GM12892 (cell line): ENCODE measurements at regions not wholly inside any gene's neighbourhood (a gene's known extent, or its start where the extent isn't known, plus 50 kb on each side); places are given as distances from the start of the nearest gene placed in this dataset.

Experiments used
- DNase-seq: peaks from one replicate; pipeline ENCODE4 v3.0.0; 2011; ENCODE audit not compliant: insufficient read length
- FAIRE-seq: peaks from 2 replicates; lab custom pipeline; 2011; peaks lifted over from hg19 to GRCh38; lab: Jason Lieb, UNC
- POLR2A ChIP-seq: IDR thresholded peaks from 2 replicates; pipeline ENCODE4 v1.6.1; 2011; ENCODE audit warnings: low read depth, low read length, control low read depth
- POLR2AphosphoS5 ChIP-seq: IDR thresholded peaks from 2 replicates; pipeline ENCODE4 v1.6.1; 2011; ENCODE audit warnings: low read depth, low read length, control low read depth
- TAF1 ChIP-seq: IDR thresholded peaks from 2 replicates; pipeline ENCODE4 v1.6.1; 2011; ENCODE audit warnings: low read depth, mild to moderate bottlenecking, control low read depth, low read length, borderline replicate concordance

- DNase-seq = no peak
- FAIRE-seq = no peak
- no peak for TF ChIP-seq TAF1
These were observed 432.7 kb downstream of the TFAP2A start for GRCh38 chr6:9982215-9982614.

DNA sequence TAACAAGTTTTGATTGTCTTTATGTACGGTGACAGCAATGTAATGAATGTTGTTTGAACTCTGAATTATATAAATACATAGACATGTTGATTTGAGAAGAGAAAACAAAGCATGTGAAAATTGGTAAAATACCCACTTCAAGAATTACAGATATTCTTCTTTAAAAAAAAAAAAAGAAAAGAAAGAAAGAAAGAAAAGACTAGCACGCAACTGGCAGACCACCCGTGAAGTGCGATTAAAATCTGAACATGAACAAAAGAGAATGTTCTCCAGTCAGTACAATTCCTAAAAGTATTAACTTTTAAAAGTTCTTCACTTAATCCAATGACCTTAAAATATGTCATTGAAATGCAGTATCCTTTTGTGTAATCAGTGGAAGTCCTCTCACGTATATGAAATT lies 434.9 kb downstream of the TFAP2A start:
- no peak for TF ChIP-seq POLR2A
- no peak for TF ChIP-seq TAF1
- no peak for TF ChIP-seq POLR2AphosphoS5
- DNase-seq (no peak), FAIRE-seq (no peak)

- FAIRE-seq = no peak
These were observed 436.4 kb downstream of the TFAP2A start for GRCh38 chr6:9978480-9978879.

GRCh38 chr6:9977411-9977810 lies 437.5 kb downstream of the TFAP2A start:
- TF ChIP-seq TAF1 (no peak), POLR2AphosphoS5 (no peak), POLR2A (no peak)
- DNase-seq (no peak), FAIRE-seq (no peak)

More at GRCh38 chr6:9978480-9978879, 436.4 kb downstream of the TFAP2A start:
- DNase-seq = no peak
- TF ChIP-seq POLR2AphosphoS5 (no peak), POLR2A (no peak), TAF1 (no peak)

- no peak for TF ChIP-seq TAF1
- TF ChIP-seq POLR2A = no peak
- TF ChIP-seq POLR2AphosphoS5 = no peak
- DNase-seq = no peak
- no peak for FAIRE-seq
These were observed 453.2 kb downstream of the TFAP2A start for GRCh38 chr6:9961646-9962045.

- TF ChIP-seq POLR2A (no peak), POLR2AphosphoS5 (no peak), TAF1 (no peak)
- DNase-seq (no peak), FAIRE-seq (no peak)
These were observed 457.6 kb downstream of the TFAP2A start for GRCh38 chr6:9957215-9957759.

DNA sequence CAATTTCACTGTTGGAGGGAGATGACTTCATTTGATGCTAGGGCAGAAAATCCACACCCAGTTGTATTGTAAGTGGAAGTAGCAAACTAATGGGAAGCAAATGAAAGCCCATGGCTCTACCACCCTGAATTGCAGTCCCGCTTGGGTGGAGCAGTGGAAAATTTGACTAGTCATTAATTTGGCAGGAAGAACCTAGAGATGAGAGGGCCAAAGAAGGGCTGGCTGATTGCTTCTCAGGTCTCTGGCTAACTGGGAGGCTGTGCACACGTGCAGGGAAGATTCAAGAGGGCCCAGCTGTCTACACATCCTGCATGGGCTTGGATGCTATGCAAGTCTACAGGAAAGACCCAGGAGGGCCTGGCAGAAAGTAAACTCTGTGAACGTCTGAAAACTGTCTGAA lies 466.2 kb downstream of the TFAP2A start:
- no peak for FAIRE-seq
- TF ChIP-seq POLR2AphosphoS5 (no peak), POLR2A (no peak), TAF1 (no peak)
- DNase-seq = no peak

- no peak for FAIRE-seq
- TF ChIP-seq POLR2A = no peak
- no peak for TF ChIP-seq TAF1
- no peak for TF ChIP-seq POLR2AphosphoS5
- no peak for DNase-seq
These were observed 470.9 kb downstream of the TFAP2A start for GRCh38 chr6:9943986-9944385.

GRCh38 chr6:9943026-9943425 lies 471.8 kb downstream of the TFAP2A start:
- no peak for DNase-seq
- no peak for TF ChIP-seq POLR2AphosphoS5
- TF ChIP-seq POLR2A = no peak
- TF ChIP-seq TAF1 = no peak
- no peak for FAIRE-seq

- no peak for FAIRE-seq
- no peak for TF ChIP-seq POLR2AphosphoS5
- TF ChIP-seq TAF1 = no peak
- TF ChIP-seq POLR2A = no peak
These were observed 472.7 kb downstream of the TFAP2A start for GRCh38 chr6:9942131-9942530.

DNA sequence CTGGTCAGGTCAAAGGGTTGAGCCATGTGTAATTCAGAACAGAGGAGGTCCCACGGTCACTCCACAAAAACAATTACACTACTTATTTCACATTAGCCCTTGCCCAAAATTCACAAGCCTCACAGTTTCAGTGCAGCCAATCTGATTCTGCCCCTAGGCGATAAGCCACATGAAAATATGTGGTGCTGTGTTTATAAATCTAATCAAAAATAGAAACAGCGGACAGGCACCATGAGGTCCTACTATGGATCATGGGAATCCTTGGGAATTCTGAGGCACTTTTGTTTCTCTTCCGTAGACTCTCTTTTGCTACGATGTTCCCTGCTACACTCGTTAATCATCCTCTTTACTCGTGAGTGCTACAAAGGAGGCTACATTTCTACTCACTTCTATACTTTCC lies 476.1 kb downstream of the TFAP2A start:
- FAIRE-seq (no peak), DNase-seq (no peak)
- TF ChIP-seq TAF1 (no peak), POLR2AphosphoS5 (no peak), POLR2A (no peak)

More at GRCh38 chr6:9942131-9942530, 472.7 kb downstream of the TFAP2A start:
- no peak for DNase-seq

DNA sequence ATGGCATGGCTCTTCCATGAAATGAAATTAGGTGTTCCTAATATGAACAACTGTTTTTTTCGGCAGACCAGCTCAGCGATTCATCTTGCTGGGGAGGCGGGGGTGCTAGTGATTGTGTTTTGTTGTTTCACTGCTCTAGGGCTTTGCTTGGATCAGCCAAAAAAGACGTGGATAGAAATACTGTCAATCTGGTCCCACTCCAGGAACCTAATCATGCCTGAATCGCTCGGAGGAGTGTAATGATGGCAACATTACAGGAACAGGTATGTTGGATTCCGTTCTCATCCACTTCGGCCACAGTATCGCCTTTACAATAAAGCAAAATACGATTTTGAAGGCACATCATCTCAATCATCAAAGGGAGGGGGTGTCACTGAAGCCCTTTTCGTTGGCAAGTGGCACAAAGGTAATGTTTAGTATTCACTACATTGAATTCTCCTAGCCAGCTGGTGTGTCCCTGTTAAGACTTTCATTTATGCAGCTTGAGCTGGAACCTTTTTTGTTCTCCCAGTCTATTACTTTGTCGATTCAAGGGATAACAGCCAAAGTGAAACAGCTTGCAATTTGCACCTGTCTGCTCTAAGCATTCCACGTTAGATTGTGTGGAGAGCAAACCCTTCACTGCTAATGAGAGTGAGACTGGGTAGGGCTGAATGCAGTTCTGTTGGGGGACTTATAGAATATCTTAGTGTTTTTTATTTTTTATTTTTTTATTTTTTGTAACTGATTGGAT lies 477.7 kb downstream of the TFAP2A start:
- no peak for DNase-seq
- TF ChIP-seq TAF1 (no peak), POLR2AphosphoS5 (no peak), POLR2A (no peak)
- FAIRE-seq = no peak

DNA sequence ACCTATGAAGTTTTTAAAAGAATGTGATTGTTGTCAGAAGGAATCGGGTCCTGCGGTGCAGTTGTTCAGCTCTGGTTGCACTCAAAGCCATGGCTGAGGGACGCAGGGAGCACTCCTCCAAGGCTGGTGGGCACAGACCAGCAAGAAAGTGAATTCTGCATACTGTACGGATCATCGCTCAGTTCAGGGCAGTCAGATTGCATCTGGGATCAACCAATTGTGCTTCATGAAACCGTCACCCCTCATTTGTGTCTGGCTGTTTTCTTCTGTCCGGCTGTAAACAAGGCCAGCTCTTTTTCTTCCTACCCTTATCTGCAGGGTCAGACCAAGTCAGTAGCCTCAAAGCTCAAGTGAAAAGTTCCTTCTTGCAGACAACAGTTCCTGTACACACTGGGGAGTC lies 478.3 kb downstream of the TFAP2A start:
- FAIRE-seq (no peak), DNase-seq (no peak)
- TF ChIP-seq TAF1 (no peak), POLR2A (no peak), POLR2AphosphoS5 (no peak)
